ENCODE measurements at regions not wholly inside any gene's neighbourhood (a gene's known extent, or its start where the extent isn't known, plus 50 kb on each side); places are given as distances from the start of the nearest gene placed in this dataset.
A peak's percentile ranks its signal among the peaks of the same experiment; 100 is the strongest.

- Histone ChIP-seq H3K27ac (ENCODE audit: low read length) (no peak overlapping the region), H3K4me2 (ENCODE audit: insufficient read depth, low read length) (no peak overlapping the region), H4K20me1 (ENCODE audit: insufficient read depth, low read length) (no peaks in the 10 kb centered on the region), H3K4me3 (ENCODE audit: low read depth in 1 of 2, low read length in 2 of 2) (no peak overlapping the region), H3K79me2 (ENCODE audit: insufficient read depth, low read length) (no peaks in the 10 kb centered on the region), H2AFZ (ENCODE audit: low read depth, low read length) (no peak overlapping the region), H3K9me3 (ENCODE audit: insufficient read depth, low read length, severe bottlenecking) (no peaks in the 10 kb centered on the region), H3K27me3 (ENCODE audit: insufficient read depth, low read length, poor library complexity) (no peaks in the 10 kb centered on the region), H3K9ac (ENCODE audit: low read depth, low read length) (no peak overlapping the region), H3K4me1 (ENCODE audit: insufficient read depth, low read length) (no peaks in the 10 kb centered on the region), H3K36me3 (ENCODE audit: insufficient read depth, low read length) (no peaks in the 10 kb centered on the region)
- no peak for ATAC-seq (ENCODE audit: insufficient read depth, low read depth)
- DNase-seq = no peak
- TF ChIP-seq EZH2 (IDR thresholded peaks at IDR 0.05; ENCODE audit: borderline replicate concordance, low read depth, low read length, severe bottlenecking) = no peak
- no peak for TF ChIP-seq CTCF (IDR thresholded peaks at IDR 0.05; ENCODE audit: borderline replicate concordance, extremely low read depth, low read length, poor library complexity, severe bottlenecking)
Measured at GRCh38 chrX:42680666-42681065, 97.3 kb downstream of the PPP1R2C start.

- Histone ChIP-seq H3K9ac (ENCODE audit: low read depth, low read length) (no peak overlapping the region), H3K4me3 (ENCODE audit: low read depth in 1 of 2, low read length in 2 of 2) (no peak overlapping the region), H3K27ac (ENCODE audit: low read length) (no peak overlapping the region), H3K27me3 (ENCODE audit: insufficient read depth, low read length, poor library complexity) (no peaks in the 10 kb centered on the region), H3K4me2 (ENCODE audit: insufficient read depth, low read length) (no peak overlapping the region), H4K20me1 (ENCODE audit: insufficient read depth, low read length) (no peaks in the 10 kb centered on the region), H3K4me1 (ENCODE audit: insufficient read depth, low read length) (no peaks in the 10 kb centered on the region), H3K79me2 (ENCODE audit: insufficient read depth, low read length) (no peaks in the 10 kb centered on the region), H3K9me3 (ENCODE audit: insufficient read depth, low read length, severe bottlenecking) (no peaks in the 10 kb centered on the region), H2AFZ (ENCODE audit: low read depth, low read length) (no peak overlapping the region), H3K36me3 (ENCODE audit: insufficient read depth, low read length) (no peaks in the 10 kb centered on the region)
- TF ChIP-seq CTCF (IDR thresholded peaks at IDR 0.05; ENCODE audit: borderline replicate concordance, extremely low read depth, low read length, poor library complexity, severe bottlenecking) = peak; percentile 10
- no peak for TF ChIP-seq EZH2 (IDR thresholded peaks at IDR 0.05; ENCODE audit: borderline replicate concordance, low read depth, low read length, severe bottlenecking)
- no peak for ATAC-seq (ENCODE audit: insufficient read depth, low read depth)
- no peak for DNase-seq
Measured at GRCh38 chrX:42678133-42678532, 99.8 kb downstream of the PPP1R2C start.

- H3K4me1 ChIP-seq (ENCODE audit: insufficient read depth, low read length) = no peaks in the 10 kb centered on the region
- ATAC-seq (ENCODE audit: insufficient read depth, low read depth) (no peak), DNase-seq (no peak)
- no peak for TF ChIP-seq CTCF (IDR thresholded peaks at IDR 0.05; ENCODE audit: borderline replicate concordance, extremely low read depth, low read length, poor library complexity, severe bottlenecking)
- no peak for TF ChIP-seq EZH2 (IDR thresholded peaks at IDR 0.05; ENCODE audit: borderline replicate concordance, low read depth, low read length, severe bottlenecking)
- H3K9ac ChIP-seq (ENCODE audit: low read depth, low read length) = no peak overlapping the region
- H2AFZ ChIP-seq (ENCODE audit: low read depth, low read length) = no peak overlapping the region
- peaks cover 6% of the 10 kb centered on the region for H3K9me3 ChIP-seq (ENCODE audit: insufficient read depth, low read length, severe bottlenecking)
- no peaks in the 10 kb centered on the region for H3K79me2 ChIP-seq (ENCODE audit: insufficient read depth, low read length)
- H3K4me3 ChIP-seq (ENCODE audit: low read depth in 1 of 2, low read length in 2 of 2) = no peak overlapping the region
- no peaks in the 10 kb centered on the region for H3K36me3 ChIP-seq (ENCODE audit: insufficient read depth, low read length)
- H3K27ac ChIP-seq (ENCODE audit: low read length) = no peak overlapping the region
- H3K27me3 ChIP-seq (ENCODE audit: insufficient read depth, low read length, poor library complexity) = no peaks in the 10 kb centered on the region
- H3K4me2 ChIP-seq (ENCODE audit: insufficient read depth, low read length) = no peak overlapping the region
- H4K20me1 ChIP-seq (ENCODE audit: insufficient read depth, low read length) = no peaks in the 10 kb centered on the region
Measured at GRCh38 chrX:42673301-42673810, 104.6 kb downstream of the PPP1R2C start.

GRCh38 chrX:42664680-42665079 is 113.3 kb downstream of the PPP1R2C start:
- Histone ChIP-seq H3K27me3 (ENCODE audit: insufficient read depth, low read length, poor library complexity) (no peaks in the 10 kb centered on the region), H4K20me1 (ENCODE audit: insufficient read depth, low read length) (no peaks in the 10 kb centered on the region), H3K9ac (ENCODE audit: low read depth, low read length) (no peak overlapping the region), H3K79me2 (ENCODE audit: insufficient read depth, low read length) (no peaks in the 10 kb centered on the region), H3K4me3 (ENCODE audit: low read depth in 1 of 2, low read length in 2 of 2) (no peak overlapping the region), H3K4me2 (ENCODE audit: insufficient read depth, low read length) (no peak overlapping the region), H3K36me3 (ENCODE audit: insufficient read depth, low read length) (no peaks in the 10 kb centered on the region), H3K27ac (ENCODE audit: low read length) (no peak overlapping the region), H3K9me3 (ENCODE audit: insufficient read depth, low read length, severe bottlenecking) (no peaks in the 10 kb centered on the region), H3K4me1 (ENCODE audit: insufficient read depth, low read length) (no peaks in the 10 kb centered on the region), H2AFZ (ENCODE audit: low read depth, low read length) (no peak overlapping the region)
- no peak for TF ChIP-seq EZH2 (IDR thresholded peaks at IDR 0.05; ENCODE audit: borderline replicate concordance, low read depth, low read length, severe bottlenecking)
- no peak for TF ChIP-seq CTCF (IDR thresholded peaks at IDR 0.05; ENCODE audit: borderline replicate concordance, extremely low read depth, low read length, poor library complexity, severe bottlenecking)
- ATAC-seq (ENCODE audit: insufficient read depth, low read depth) = no peak
- no peak for DNase-seq
